Tongue (tissue), 1 donor: ENCODE measurements at regions not wholly inside any gene's neighbourhood (a gene's known extent, or its start where the extent isn't known, plus 50 kb on each side); places are given as distances from the start of the nearest gene placed in this dataset.

Source experiments
- DNase-seq: peaks from one replicate; pipeline ENCODE4 v3.0.0-alpha.2; 2015

DNA sequence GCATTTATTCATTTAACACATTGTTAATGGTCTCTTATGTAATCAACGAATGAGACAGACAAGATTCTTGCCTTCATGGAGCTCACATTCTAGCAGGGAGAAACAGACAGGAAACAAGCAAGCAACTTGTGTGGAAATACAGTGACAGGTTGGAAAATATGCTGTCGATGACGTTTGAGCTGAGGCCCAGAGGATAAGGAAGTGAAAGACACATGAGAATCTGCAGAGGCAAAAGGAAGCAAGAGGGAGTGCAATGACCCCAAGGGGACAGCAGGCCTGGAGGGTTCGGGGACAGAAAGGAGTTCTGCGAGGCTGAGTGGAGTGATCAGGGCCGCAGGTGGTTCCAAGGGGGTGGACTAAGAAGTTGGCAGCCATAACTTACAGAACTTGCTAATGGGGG is 60.6 kb upstream of the AKT3 start:
- DNase-seq, result no peak

DNA sequence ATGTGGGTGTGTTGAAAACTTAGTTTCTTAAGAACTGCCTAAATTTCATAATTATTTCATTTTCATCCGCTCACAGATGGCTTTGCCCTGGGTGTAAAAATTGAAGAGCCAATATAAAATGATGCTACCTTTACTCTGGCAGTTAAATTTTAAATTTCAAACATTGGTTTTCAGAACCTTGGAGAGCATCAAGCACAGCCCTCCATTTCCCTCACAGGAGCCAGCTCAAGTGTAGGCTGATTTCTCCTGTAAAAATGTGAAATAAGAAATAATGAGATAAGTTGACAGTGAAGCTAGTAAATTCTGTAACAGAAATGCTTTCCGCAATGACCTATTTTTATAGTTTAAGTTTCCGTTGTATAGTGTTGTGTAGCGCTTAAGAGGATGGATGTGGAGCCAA is 53.9 kb upstream of the AKT3 start:
- peak; percentile 55 for DNase-seq

- DNase-seq, result no peak
These were observed 53.0 kb upstream of the AKT3 start for GRCh38 chr1:243903041-243903440.

DNA sequence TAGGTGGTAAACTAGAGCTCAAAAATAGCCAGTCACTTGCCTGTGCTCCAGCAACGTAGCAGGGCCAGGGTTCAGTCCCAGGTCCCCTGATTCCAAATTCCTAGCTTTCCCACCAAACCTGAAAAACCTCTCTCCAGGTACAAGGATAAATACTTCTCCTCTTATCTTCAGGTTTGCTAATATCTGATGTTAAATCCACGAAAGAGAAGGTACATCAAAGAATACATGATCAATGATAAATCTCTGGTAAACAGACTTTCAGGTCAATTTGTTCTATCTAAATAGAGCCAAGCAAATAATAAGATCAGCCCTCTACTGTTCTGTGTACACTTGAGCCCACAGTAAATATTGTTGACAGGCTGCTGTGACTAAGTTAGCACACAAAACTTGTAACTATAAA is 52.1 kb upstream of the AKT3 start:
- no peak for DNase-seq
